AG04449 (cell line): ENCODE measurements at regions not wholly inside any gene's neighbourhood (a gene's known extent, or its start where the extent isn't known, plus 50 kb on each side); places are given as distances from the start of the nearest gene placed in this dataset.

Experiments used
- CTCF ChIA-PET: fragments of 350-600 bp; formaldehyde crosslinking; extraction: SDS; loops from one replicate; lab custom pipeline; 2021; ENCODE audit warnings: antibody characterized with exemption; lab: Yijun Ruan, JAX
- POLR2A ChIA-PET: fragments of 400-600, 350-600 bp; formaldehyde crosslinking; extraction: SDS; loops from one replicate; lab custom pipeline; 2020; ENCODE audit warnings: antibody characterized with exemption, inconsistent platforms; lab: Yijun Ruan, JAX
- DNase-seq: peaks from one replicate; pipeline ENCODE4 v3.0.0-alpha.2; 2010; ENCODE audit warnings: low read depth, low spot score
- H3K4me3 ChIP-seq: 2 replicates; pipeline ENCODE4 v1.5.1; 2011; ENCODE audit warnings: low read depth, mild to moderate bottlenecking, control low read depth, low read length
- TF ChIP-seq, protein P1 (sequence below): IDR thresholded peaks from one replicate; pipeline ENCODE4 v1.5.1; 2011; ENCODE audit warnings: mild to moderate bottlenecking, moderate library complexity, low read length, control low read depth, inconsistent platforms; ENCODE audit not compliant: insufficient read depth; ENCODE audit errors: missing control alignments

DNA sequence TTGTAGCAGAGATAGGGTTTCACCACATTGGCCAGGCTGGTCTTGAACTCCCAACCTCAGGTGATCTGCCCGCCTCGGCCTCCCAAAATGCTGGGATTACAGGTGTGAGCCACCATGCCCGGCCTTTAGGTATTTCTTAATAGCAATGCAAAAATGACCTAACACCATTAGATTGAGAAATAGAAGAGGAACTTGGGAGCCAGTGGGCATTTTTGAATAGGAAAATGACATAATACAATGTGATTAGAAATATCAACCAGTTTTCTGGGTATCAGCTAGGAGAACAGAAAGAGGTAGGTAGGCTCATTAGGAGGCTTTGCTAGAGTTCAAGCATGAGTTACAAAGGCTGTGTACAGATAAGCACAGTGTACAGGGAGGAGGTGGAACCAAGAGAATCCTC lies 101.8 kb upstream of the TBC1D5 start:
- DNase-seq = no peak
- ChIA-PET POLR2A (no interaction called here), CTCF (interaction anchor here (4.7 kb wide), 1 partner anchor 413 kb away, joined by 103 read pairs; no protein-coding TSS in a partner anchor)
- TF ChIP-seq, protein P1, sequence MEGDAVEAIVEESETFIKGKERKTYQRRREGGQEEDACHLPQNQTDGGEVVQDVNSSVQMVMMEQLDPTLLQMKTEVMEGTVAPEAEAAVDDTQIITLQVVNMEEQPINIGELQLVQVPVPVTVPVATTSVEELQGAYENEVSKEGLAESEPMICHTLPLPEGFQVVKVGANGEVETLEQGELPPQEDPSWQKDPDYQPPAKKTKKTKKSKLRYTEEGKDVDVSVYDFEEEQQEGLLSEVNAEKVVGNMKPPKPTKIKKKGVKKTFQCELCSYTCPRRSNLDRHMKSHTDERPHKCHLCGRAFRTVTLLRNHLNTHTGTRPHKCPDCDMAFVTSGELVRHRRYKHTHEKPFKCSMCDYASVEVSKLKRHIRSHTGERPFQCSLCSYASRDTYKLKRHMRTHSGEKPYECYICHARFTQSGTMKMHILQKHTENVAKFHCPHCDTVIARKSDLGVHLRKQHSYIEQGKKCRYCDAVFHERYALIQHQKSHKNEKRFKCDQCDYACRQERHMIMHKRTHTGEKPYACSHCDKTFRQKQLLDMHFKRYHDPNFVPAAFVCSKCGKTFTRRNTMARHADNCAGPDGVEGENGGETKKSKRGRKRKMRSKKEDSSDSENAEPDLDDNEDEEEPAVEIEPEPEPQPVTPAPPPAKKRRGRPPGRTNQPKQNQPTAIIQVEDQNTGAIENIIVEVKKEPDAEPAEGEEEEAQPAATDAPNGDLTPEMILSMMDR = no peak
- no peak overlapping the region for H3K4me3 ChIP-seq

DNA sequence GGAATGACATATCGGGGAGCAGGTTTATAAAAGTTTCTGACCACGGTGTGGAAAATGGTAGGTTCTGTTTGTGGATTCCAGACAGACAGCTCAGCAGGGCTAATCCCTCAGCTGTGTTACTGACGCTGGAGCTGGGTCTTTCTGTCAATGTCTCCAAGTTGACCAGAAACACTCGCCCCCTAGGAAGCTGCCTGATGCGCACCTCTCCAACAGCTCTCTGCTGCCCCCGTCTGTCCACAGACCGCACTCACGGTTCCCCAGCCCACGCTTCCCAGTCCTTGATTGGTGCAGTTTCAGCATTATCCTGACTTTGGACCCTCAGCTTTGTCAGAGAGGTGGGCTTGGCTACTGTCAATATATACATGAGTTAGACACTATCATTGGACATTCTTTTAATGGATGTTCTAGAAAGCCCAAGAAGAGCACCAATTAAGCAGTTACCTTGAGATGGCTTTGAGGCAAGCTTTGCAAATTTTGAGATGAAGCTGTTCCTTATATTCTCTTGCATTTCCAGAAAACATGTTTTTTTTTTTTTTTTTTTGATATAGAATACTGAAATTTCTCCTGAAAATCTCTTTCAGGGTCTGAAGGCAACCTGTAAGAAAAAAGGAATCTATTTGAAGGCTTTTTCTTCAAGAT lies 98.9 kb upstream of the TBC1D5 start:
- POLR2A ChIA-PET = interaction anchor here (1.2 kb wide), 1 partner anchor 99 kb away, joined by 4 read pairs; the partner anchor contains the start of gene TBC1D5
- no peak overlapping the region for H3K4me3 ChIP-seq
- TF ChIP-seq, protein P1 = peak; percentile 97
- no peak for DNase-seq
- CTCF ChIA-PET = interaction anchor here (0.6 to 4.7 kb wide), 66 partner anchors 8 to 584 kb away, joined by 3 to 103 read pairs (median 4); partner anchors contain the start of gene TBC1D5

DNA sequence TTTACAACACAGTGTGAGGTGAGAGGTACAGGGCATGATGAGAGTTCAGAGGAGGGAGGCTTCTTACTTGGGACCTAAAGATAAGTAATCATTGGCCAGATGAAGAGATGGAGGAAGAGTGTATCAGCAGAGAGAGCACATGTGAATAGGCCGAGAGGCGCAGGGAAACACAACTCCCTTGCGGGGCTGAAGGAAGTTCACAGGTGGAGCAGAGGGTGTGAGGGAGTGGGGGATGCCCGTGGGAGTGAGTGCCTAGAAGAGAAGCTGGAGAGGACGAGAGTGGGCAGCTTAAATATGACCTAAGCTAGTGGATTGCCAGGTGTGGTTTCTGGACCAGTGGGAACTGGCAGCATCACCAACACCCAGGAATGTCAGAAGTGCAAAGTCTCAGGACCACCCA lies 98.2 kb upstream of the TBC1D5 start:
- no peak for DNase-seq
- no peak overlapping the region for H3K4me3 ChIP-seq
- TF ChIP-seq, protein P1 = no peak
- POLR2A ChIA-PET = interaction anchor here (1.2 kb wide), 1 partner anchor 98 kb away, joined by 4 read pairs; the partner anchor contains the start of gene TBC1D5
- CTCF ChIA-PET = interaction anchor here (0.6 to 4.7 kb wide), 57 partner anchors 8 to 583 kb away, joined by 3 to 103 read pairs (median 4); partner anchors contain the start of gene TBC1D5

DNA sequence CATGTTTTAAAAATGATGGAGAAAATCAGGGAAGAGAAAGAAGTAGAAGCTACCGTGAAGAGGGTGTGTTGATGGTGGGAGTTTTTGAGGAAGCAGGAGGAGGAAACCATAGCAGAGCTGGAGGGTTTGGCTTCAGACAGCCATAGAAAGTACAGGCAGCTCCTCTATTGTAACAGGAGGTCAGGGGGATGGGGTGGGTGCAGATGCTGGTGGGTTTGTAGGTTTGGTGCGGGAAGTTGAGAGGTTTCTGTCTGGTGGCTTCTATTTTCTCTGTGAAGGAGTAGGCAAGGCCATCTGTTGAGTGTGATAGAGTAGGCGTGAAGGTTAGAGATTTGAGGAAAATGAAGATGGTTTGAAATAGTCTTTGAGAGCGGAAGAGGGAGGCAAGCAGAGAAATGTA lies 97.7 kb upstream of the TBC1D5 start:
- ChIA-PET POLR2A (no interaction called here), CTCF (interaction anchor here (0.9 to 4.7 kb wide), 21 partner anchors 9 to 453 kb away, joined by 3 to 103 read pairs (median 13); partner anchors contain the start of gene TBC1D5)
- no peak for DNase-seq
- TF ChIP-seq, protein P1 = no peak
- no peak overlapping the region for H3K4me3 ChIP-seq

DNA sequence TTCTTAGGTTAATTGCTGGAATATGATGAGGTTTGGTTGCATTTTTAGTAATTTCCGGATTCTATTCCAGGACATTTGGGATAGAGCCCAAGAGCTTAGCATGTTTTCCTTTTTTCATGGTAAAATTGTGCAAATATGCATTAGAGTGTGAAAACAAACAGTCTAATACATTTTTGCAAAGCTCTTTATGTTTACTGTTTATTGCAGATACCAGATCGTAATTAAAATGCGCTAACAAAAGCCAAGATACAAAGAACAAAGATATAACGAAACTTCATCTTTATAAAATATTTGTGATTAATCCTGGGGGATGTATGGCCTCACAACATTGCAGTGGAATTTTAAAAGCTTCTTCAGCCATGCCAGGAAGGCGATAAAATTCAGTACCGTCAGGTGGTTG lies 94.5 kb upstream of the TBC1D5 start:
- TF ChIP-seq, protein P1 = no peak
- POLR2A ChIA-PET = no interaction called here

DNA sequence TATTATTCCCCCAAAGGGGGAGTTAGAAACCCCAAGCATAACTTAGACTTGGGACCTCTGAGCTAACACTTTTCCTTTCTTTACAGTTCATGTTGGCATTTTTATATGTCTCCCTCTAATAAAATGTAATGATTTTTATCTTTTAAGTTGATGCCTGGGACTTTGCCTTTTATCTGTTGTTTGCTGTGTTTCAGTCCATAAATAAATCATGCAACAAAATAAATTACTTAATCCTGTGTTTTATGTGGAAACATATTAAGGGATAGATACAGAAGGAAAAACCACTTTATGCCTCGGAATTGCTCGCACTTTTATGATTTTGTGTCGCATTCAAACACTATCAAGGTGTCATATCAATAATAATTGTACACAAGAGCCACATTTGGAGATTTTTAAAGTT lies 93.7 kb upstream of the TBC1D5 start:
- no peak for DNase-seq
- ChIA-PET CTCF (interaction anchor here (3.3 kb wide), 1 partner anchor 192 kb away, joined by 13 read pairs; no protein-coding TSS in a partner anchor), POLR2A (no interaction called here)
- no peak overlapping the region for H3K4me3 ChIP-seq
- TF ChIP-seq, protein P1 = no peak

More for the DNA sequence above, 94.5 kb upstream of the TBC1D5 start:
- CTCF ChIA-PET = interaction anchor here (0.9 to 3.3 kb wide), 4 partner anchors 9 to 407 kb away, joined by 3 to 13 read pairs (median 4); no protein-coding TSS in a partner anchor
- no peak overlapping the region for H3K4me3 ChIP-seq
- DNase-seq = no peak
